K562 (cell line): ENCODE measurements at regions not wholly inside any gene's neighbourhood (a gene's known extent, or its start where the extent isn't known, plus 50 kb on each side); places are given as distances from the start of the nearest gene placed in this dataset.

Experiments used
- ATAC-seq: fragments of 200-7000 bp; cut with Tn5 transposase; 3 replicates; pipeline ENCODE4 v1.9.1; 2020; ENCODE audit warnings: moderate library complexity
- BruUV-seq: library from RNA; stranded (reverse); fragments of 400-500 nt; replicated peaks from 2 replicates; lab custom pipeline; 2021; lab: Mats Ljungman, UMichigan
- CTCF ChIA-PET: fragments of 300-600 bp; formaldehyde crosslinking; extraction: SDS; loops from one replicate; lab custom pipeline; 2021; ENCODE audit warnings: low intra/inter-chr PET ratio; lab: Yijun Ruan, JAX
- POLR2A ChIA-PET: fragments of 300-600, 350-650 bp; sonication (Branson Sonifier 250); formaldehyde crosslinking; extraction: SDS; loops from one replicate; lab custom pipeline; 2021; ENCODE audit warnings: antibody characterized with exemption, inconsistent platforms; lab: Yijun Ruan, JAX
- DNase-seq, 4 experiments: peaks; one replicate each; pipeline versions ENCODE4 v3.0.0 to v3.0.0-alpha.2; 2011 to 2018; ENCODE audit warnings: low spot score in 3 of 4, mixed read lengths in 3 of 4; ENCODE audit errors: extremely low read depth in 1 of 4
- FAIRE-seq: peaks from 2 replicates; lab custom pipeline; 2011; peaks lifted over from hg19 to GRCh38; lab: Jason Lieb, UNC
- H2AFZ ChIP-seq: 2 replicates; pipeline ENCODE4 v1.6.0; 2011; ENCODE audit warnings: low read depth, low read length, control low read depth, inconsistent platforms
- H3K27ac ChIP-seq: fragments of 200-600 bp; 3 replicates; pipeline ENCODE4 v1.8.0; 2011; ENCODE audit warnings: low read depth, mild to moderate bottlenecking, control low read depth, inconsistent platforms, low read length, moderate library complexity, mixed read lengths; ENCODE audit errors: extremely low read depth
- H3K27me3 ChIP-seq, 2 experiments: fragments of 300-600 bp in 1 of 2; 2 replicates in 1 of 2; 3 replicates in 1 of 2; pipeline versions ENCODE4 v1.6.0 to v1.8.0; 2011; ENCODE audit warnings: inconsistent platforms in 2 of 2, low read length in 2 of 2, mild to moderate bottlenecking in 1 of 2, mixed read lengths in 1 of 2, moderate library complexity in 1 of 2; ENCODE audit not compliant: control insufficient read depth in 2 of 2, insufficient read depth in 2 of 2
- H3K36me3 ChIP-seq: fragments of 300-600 bp; 3 replicates; pipeline ENCODE4 v1.8.0; 2011; ENCODE audit warnings: mild to moderate bottlenecking, low read length, inconsistent platforms; ENCODE audit not compliant: control insufficient read depth, insufficient read depth
- H3K4me1 ChIP-seq, 2 experiments: fragments of 200-600 bp in 1 of 2; replicated peaks in 1 of 2; 2 replicates in 1 of 2; 3 replicates in 1 of 2; pipeline versions ENCODE4 v1.5.1 to v1.8.0; 2011; ENCODE audit warnings: inconsistent platforms in 2 of 2, low read length in 2 of 2, mild to moderate bottlenecking in 1 of 2, mixed read lengths in 1 of 2, moderate library complexity in 1 of 2; ENCODE audit not compliant: control insufficient read depth in 2 of 2, insufficient read depth in 2 of 2
- H3K4me2 ChIP-seq: 2 replicates; pipeline ENCODE4 v1.6.1; 2011; ENCODE audit warnings: low read length, control low read depth, inconsistent platforms, mixed read lengths; ENCODE audit not compliant: insufficient read depth
- H3K4me3 ChIP-seq: fragments of 200-600 bp; sonication (generic), shearing (Covaris generic); 2 replicates; pipeline ENCODE4 v1.5.1; 2016; ENCODE audit warnings: control low read depth, inconsistent platforms
- H3K79me2 ChIP-seq: fragments of 200-600 bp; 3 replicates; pipeline ENCODE4 v1.8.0; 2011; ENCODE audit warnings: low read length, inconsistent platforms; ENCODE audit not compliant: control insufficient read depth, insufficient read depth
- H3K9ac ChIP-seq, 2 experiments: 2 replicates each; pipeline versions ENCODE4 v1.6.0 to v1.6.1; 2011; ENCODE audit warnings: low read depth in 2 of 2, low read length in 2 of 2, control low read depth in 1 of 2, inconsistent platforms in 1 of 2, mild to moderate bottlenecking in 1 of 2, mixed read lengths in 1 of 2; ENCODE audit not compliant: insufficient read depth in 1 of 2
- H3K9me1 ChIP-seq: one replicate; pipeline ENCODE4 v1.6.0; 2011; ENCODE audit warnings: inconsistent platforms, mild to moderate bottlenecking, low read length, moderate library complexity; ENCODE audit not compliant: control insufficient read depth, insufficient read depth
- H3K9me3 ChIP-seq: replicated peaks from 2 replicates; pipeline ENCODE4 v1.5.1; 2011; ENCODE audit warnings: low read depth, low read length, inconsistent platforms; ENCODE audit not compliant: control insufficient read depth, insufficient read depth
- H4K20me1 ChIP-seq: replicated peaks from 2 replicates; pipeline ENCODE4 v1.6.1; 2011; ENCODE audit warnings: low read length, inconsistent platforms, mixed read lengths; ENCODE audit not compliant: control insufficient read depth, insufficient read depth
- ADNP ChIP-seq: fragments of 200-800 bp; sonication (Bioruptor generic); IDR thresholded peaks from 2 replicates; pipeline ENCODE4 v1.6.1; 2016; ENCODE audit warnings: missing genetic modification characterization, missing compliant biosample characterization
- AFF4 ChIP-seq: sonication (generic); formaldehyde crosslinking; IDR thresholded peaks from 2 replicates; pipeline ENCODE4 v1.8.0; 2023; ENCODE audit warnings: mild to moderate bottlenecking, missing genetic modification reagents
- CBX3 ChIP-seq, 2 experiments: IDR thresholded peaks; 1 replicate in 1 of 2; 2 replicates in 1 of 2; pipeline ENCODE4 v1.6.1; 2012; ENCODE audit warnings: inconsistent platforms in 2 of 2, low read length in 2 of 2, borderline replicate concordance in 1 of 2, control low read depth in 1 of 2
- HNRNPLL ChIP-seq: fragments of 200-400 bp; formaldehyde crosslinking; IDR thresholded peaks from 2 replicates; pipeline ENCODE4 v1.6.1; 2017; ENCODE audit warnings: low read length, low read depth, mild to moderate bottlenecking; ENCODE audit not compliant: poor library complexity, severe bottlenecking
- HNRNPUL1 ChIP-seq: fragments of 200-400 bp; formaldehyde crosslinking; IDR thresholded peaks from 2 replicates; pipeline ENCODE4 v1.6.1; 2017; ENCODE audit warnings: low read length
- KDM5B ChIP-seq: fragments of 200-600 bp; sonication (generic); IDR thresholded peaks from 2 replicates; pipeline ENCODE4 v1.6.1; 2012; ENCODE audit warnings: low read depth, mild to moderate bottlenecking, moderate library complexity, low read length, control low read depth, inconsistent platforms; ENCODE audit not compliant: insufficient replicate concordance
- MTA2 ChIP-seq: fragments of 450-650 bp; IDR thresholded peaks from 2 replicates; pipeline ENCODE4 v1.6.1; 2016; ENCODE audit warnings: low read depth
- MYBL2 ChIP-seq, 2 experiments: fragments of 450-650 bp in 1 of 2; sonication (generic) in 1 of 2; formaldehyde crosslinking in 1 of 2; IDR thresholded peaks; 2 replicates each; pipeline versions ENCODE4 v1.6.1 to v1.8.1; 2017 to 2022; ENCODE audit warnings: borderline replicate concordance in 1 of 2, inconsistent platforms in 1 of 2, low read depth in 1 of 2, mild to moderate bottlenecking in 1 of 2, missing genetic modification reagents in 1 of 2, moderate library complexity in 1 of 2
- RFX5 ChIP-seq: IDR thresholded peaks from 2 replicates; pipeline ENCODE4 v1.6.1; 2011; ENCODE audit warnings: low read depth, mild to moderate bottlenecking, improper control_type of control experiment, low read length
- SMAD1 ChIP-seq: fragments of 150-350 bp; IDR thresholded peaks from 2 replicates; pipeline ENCODE4 v1.6.1; 2014; ENCODE audit warnings: low read length, low read depth; ENCODE audit not compliant: partially characterized antibody
- SRSF7 ChIP-seq: fragments of 200-400 bp; formaldehyde crosslinking; optimal IDR thresholded peaks from 2 replicates; pipeline ENCODE3; 2017; ENCODE audit warnings: mild to moderate bottlenecking, low read depth, low read length
- TOE1 ChIP-seq, 2 experiments: fragments of 450-650 bp in 1 of 2; sonication (generic) in 1 of 2; formaldehyde crosslinking in 1 of 2; IDR thresholded peaks; 2 replicates each; pipeline versions ENCODE4 v1.7.1 to v1.8.0; 2016 to 2022; ENCODE audit warnings: borderline replicate concordance in 2 of 2, mild to moderate bottlenecking in 2 of 2, antibody characterized with exemption in 1 of 2, inconsistent platforms in 1 of 2, low read depth in 1 of 2, missing genetic modification reagents in 1 of 2, moderate library complexity in 1 of 2
- WHSC1 ChIP-seq: IDR thresholded peaks from one replicate; pipeline ENCODE4 v1.6.1; 2012; ENCODE audit warnings: low read length, control low read depth, inconsistent platforms
- ZNF184 ChIP-seq: sonication (generic); formaldehyde crosslinking; IDR thresholded peaks from 2 replicates; pipeline ENCODE4 v1.5.0; 2020; ENCODE audit warnings: missing genetic modification reagents
- ZNF311 ChIP-seq: fragments of 250-450 bp; sonication (Bioruptor Pico); IDR thresholded peaks from 2 replicates; pipeline ENCODE4 v1.4.0; 2020; ENCODE audit warnings: mild to moderate bottlenecking, moderate library complexity
- ZNF354B ChIP-seq: fragments of 250-450 bp; sonication (Bioruptor Pico); IDR thresholded peaks from 2 replicates; pipeline ENCODE4 v1.4.0; 2020
- ZNF395 ChIP-seq: fragments of 200-800 bp; sonication (Bioruptor generic); IDR thresholded peaks from 2 replicates; pipeline ENCODE4 v1.6.1; 2017; ENCODE audit warnings: missing genetic modification characterization, missing compliant biosample characterization
- ZSCAN29 ChIP-seq: fragments of 450-650 bp; IDR thresholded peaks from 2 replicates; pipeline ENCODE4 v1.6.1; 2017
- WGBS: fragments of 100-300 bp; shearing (Covaris generic); methylation state at CpG from one replicate; pipeline ENCODE4 v1.1.6; 2016; ENCODE audit warnings: low coverage, mixed read lengths; ENCODE audit not compliant: insufficient coverage; ENCODE audit errors: missing lambda C conversion rate; 5-methylcytosine and 5-hydroxymethylcytosine counted together
- in situ Hi-C: fragments of 300-500 bp; cut with MboI; formaldehyde crosslinking; loops from 4 replicates; pipeline ENCODE4 v1.15.0; 2018; ENCODE audit warnings: inconsistent platforms, mixed read lengths
- intact Hi-C: fragments of 100-400 bp; cut with micrococcal nuclease; formaldehyde crosslinking; loops from 2 replicates; pipeline ENCODE4 v1.14.2; 2022

- no peaks in the 10 kb centered on the region for H3K9me3 ChIP-seq
- ATAC-seq (no peak), DNase-seq (no peak), FAIRE-seq (no peak)
- 0% methylated on average over 3 of the region's 12 CpGs for whole genome bisulfite sequencing
- CTCF ChIA-PET, result no interaction called here
- no peak overlapping the region for H3K9ac ChIP-seq
- H3K9me1 ChIP-seq, result no peaks in the 10 kb centered on the region
- H2AFZ ChIP-seq, result no peak overlapping the region
- H3K79me2 ChIP-seq, result no peaks in the 10 kb centered on the region
- in situ Hi-C loops, result no loop called here
- POLR2A ChIA-PET, result interaction anchor here (0.6 kb wide), 1 partner anchor 20 kb away, joined by 3 read pairs; no protein-coding TSS in a partner anchor
- no peaks in the 10 kb centered on the region for H3K4me1 ChIP-seq
- no peaks in the 10 kb centered on the region for H4K20me1 ChIP-seq
- H3K27me3 ChIP-seq, result no peaks in the 10 kb centered on the region; a peak in 1 of 5 replicates
- no peak overlapping the region for H3K4me2 ChIP-seq
- no peak overlapping the region for H3K27ac ChIP-seq
- no TSS peak for BruUV-seq
- intact Hi-C loops, result no loop called here
- H3K36me3 ChIP-seq, result no peaks in the 10 kb centered on the region
- H3K4me3 ChIP-seq, result no peak overlapping the region
- no peak for TF ChIP-seq KDM5B
- TF ChIP-seq ADNP, result no peak
- TF ChIP-seq ZNF184 (CRISPR knock-in tag), result no peak
- TF ChIP-seq ZNF311 (CRISPR knock-in tag), result no peak
- no peak for TF ChIP-seq ZSCAN29
- no peak for TF ChIP-seq RFX5
- no peak for TF ChIP-seq HNRNPUL1
- no peak for TF ChIP-seq AFF4 (CRISPR knock-in tag)
- TF ChIP-seq ZNF395, result no peak
- TF ChIP-seq WHSC1, result no peak
- TF ChIP-seq MTA2, result no peak
- no peak for TF ChIP-seq SMAD1
- no peak for TF ChIP-seq ZNF354B (CRISPR knock-in tag)
- TF ChIP-seq HNRNPLL, result no peak
- no peak for TF ChIP-seq MYBL2 (IDR thresholded peaks at IDR 0.05; ENCODE audit: low read depth)
- TF ChIP-seq MYBL2 (CRISPR knock-in tag; IDR thresholded peaks at IDR 0.05; ENCODE audit: borderline replicate concordance), result no peak
- TF ChIP-seq CBX3 (IDR thresholded peaks at IDR 0.05; ENCODE audit: borderline replicate concordance in 1 of 2, low read length in 2 of 2), result no peak
- TF ChIP-seq SRSF7, result no peak
- TF ChIP-seq TOE1 (IDR thresholded peaks at IDR 0.05; ENCODE audit: borderline replicate concordance), result no peak
- no peak for TF ChIP-seq TOE1 (CRISPR knock-in tag; IDR thresholded peaks at IDR 0.05; ENCODE audit: borderline replicate concordance, low read depth)
These were observed 1495.9 kb downstream of the BRD1 start for GRCh38 chr22:48331691-48332220.
